Heart left ventricle (tissue), 13 donors: ENCODE measurements at regions not wholly inside any gene's neighbourhood (a gene's known extent, or its start where the extent isn't known, plus 50 kb on each side); places are given as distances from the start of the nearest gene placed in this dataset.

ENCODE experiments used
- POLR2A ChIP-seq, 2 donors: fragments of 450-650 bp; IDR thresholded peaks; one replicate each; pipeline ENCODE4 v1.6.1; 2017; ENCODE audit warnings: antibody characterized with exemption in 2 of 2, mild to moderate bottlenecking in 2 of 2, moderate library complexity in 2 of 2
- TF ChIP-seq, protein P1 (sequence below), 12 donors: fragments of 200-600 bp; sonication (generic) in 4 of 12; IDR thresholded peaks; one replicate each; pipeline versions ENCODE4 v1.5.0 to v1.8.0; 2018 to 2022; ENCODE audit warnings: antibody characterized with exemption in 12 of 12, mild to moderate bottlenecking in 5 of 12
- donor health status: ischemic (EF 13 %, LVEDD 7.1; RV severe dilation, severe dysfunction).
- donor health status: DM: no; HTN: yes; CAD: no.
- donor health status: DM: no; HTN: no; CAD: no.
- donor health status: ischemic (EF 25% LVEDD 6.9; RV normal size, moderate dysfunction).
- donor health status: ischemic (EF 25% LVEDD 5.7; RV mildly dilated, moderate dysfunction).
- donor health status: ischemic (EF 35%, LVEDD 5.7; RV mildly dilated, moderate dysfunction).
- donor health status: nonischemic (EF 11% LVEDD 7.7; RV severe dilation, severe dysfunction).
- donor health status: DM: yes; HTN: yes; CAD: no.
- donor health status: PGD.
- donor health status: ischemic (EF 29% LVEDD 5.4; RV normal size, mild dysfunction).
- donor health status: nonischemic (EF 23%, LVEDD 6.1; RV moderate dilation, normal function).

DNA sequence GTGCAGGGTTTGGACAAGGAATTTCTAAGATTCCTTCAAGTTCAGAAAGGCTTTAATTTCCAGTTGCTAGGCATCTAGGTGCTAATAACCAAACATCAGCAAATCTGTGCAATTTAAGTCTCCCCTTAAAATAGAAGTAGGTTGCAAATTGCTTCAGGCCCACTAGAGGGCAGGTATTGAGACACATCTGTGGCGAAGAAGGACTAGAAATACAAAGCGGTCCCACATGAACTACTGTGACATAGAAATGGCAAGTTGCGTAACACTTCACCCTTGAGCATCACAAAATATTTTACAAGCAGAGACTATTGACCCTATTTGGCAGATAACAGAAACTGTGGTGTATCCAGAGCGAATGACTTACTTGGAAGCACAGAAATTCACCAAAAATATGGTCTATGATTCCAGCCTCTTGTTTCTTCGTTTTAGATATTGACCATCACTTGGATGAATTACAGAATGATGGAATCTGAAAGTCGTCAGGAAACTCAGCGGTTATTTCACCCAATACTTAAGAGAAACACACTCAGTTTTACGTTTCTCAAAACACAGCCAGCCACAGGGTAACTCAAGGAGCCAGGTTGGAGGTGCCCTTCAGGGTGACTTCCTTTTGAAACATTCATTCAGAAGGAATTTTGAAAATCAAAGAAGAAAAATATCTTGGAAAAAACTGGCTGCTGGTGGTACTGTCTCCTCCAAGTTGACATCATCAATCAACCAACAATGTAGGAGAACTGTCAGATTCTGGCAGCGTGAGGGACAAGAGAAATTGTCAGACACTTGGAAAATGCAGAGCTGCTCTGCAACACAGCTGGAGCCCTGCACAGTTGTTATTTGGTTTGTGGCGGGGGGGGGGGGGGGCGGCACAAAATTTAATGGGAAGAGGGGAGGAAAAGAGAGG lies 256.3 kb upstream of the MINDY3 start:
- TF ChIP-seq, protein P1, sequence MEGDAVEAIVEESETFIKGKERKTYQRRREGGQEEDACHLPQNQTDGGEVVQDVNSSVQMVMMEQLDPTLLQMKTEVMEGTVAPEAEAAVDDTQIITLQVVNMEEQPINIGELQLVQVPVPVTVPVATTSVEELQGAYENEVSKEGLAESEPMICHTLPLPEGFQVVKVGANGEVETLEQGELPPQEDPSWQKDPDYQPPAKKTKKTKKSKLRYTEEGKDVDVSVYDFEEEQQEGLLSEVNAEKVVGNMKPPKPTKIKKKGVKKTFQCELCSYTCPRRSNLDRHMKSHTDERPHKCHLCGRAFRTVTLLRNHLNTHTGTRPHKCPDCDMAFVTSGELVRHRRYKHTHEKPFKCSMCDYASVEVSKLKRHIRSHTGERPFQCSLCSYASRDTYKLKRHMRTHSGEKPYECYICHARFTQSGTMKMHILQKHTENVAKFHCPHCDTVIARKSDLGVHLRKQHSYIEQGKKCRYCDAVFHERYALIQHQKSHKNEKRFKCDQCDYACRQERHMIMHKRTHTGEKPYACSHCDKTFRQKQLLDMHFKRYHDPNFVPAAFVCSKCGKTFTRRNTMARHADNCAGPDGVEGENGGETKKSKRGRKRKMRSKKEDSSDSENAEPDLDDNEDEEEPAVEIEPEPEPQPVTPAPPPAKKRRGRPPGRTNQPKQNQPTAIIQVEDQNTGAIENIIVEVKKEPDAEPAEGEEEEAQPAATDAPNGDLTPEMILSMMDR (IDR thresholded peaks at IDR 0.05) = peak; percentile 25 to 56 (median 40)
- no peak for TF ChIP-seq POLR2A (IDR thresholded peaks at IDR 0.05)
